Muscle layer of colon (tissue), 2 donors: ENCODE measurements at regions not wholly inside any gene's neighbourhood (a gene's known extent, or its start where the extent isn't known, plus 50 kb on each side); places are given as distances from the start of the nearest gene placed in this dataset.
"Not testable (repeated sequence)": the region's sequence is repeated elsewhere in the genome, so short reads cannot be mapped to it uniquely, and the experiment has no call there.

Experiments used
- H3K27ac ChIP-seq: one replicate; pipeline ENCODE4 v1.7.0; 2013; ENCODE audit warnings: low read depth, mild to moderate bottlenecking, low read length, moderate library complexity
- H3K27me3 ChIP-seq, 2 donors: one replicate each; pipeline ENCODE4 v1.7.0; 2013; ENCODE audit warnings: low read length in 2 of 2, mild to moderate bottlenecking in 2 of 2; ENCODE audit not compliant: insufficient read depth in 2 of 2, control insufficient read depth in 1 of 2
- H3K36me3 ChIP-seq: one replicate; pipeline ENCODE4 v1.7.0; 2013; ENCODE audit warnings: mild to moderate bottlenecking, low read length; ENCODE audit not compliant: insufficient read depth
- H3K4me1 ChIP-seq: one replicate; pipeline ENCODE4 v1.7.0; 2013; ENCODE audit warnings: mild to moderate bottlenecking, low read length; ENCODE audit not compliant: insufficient read depth
- H3K4me3 ChIP-seq, 2 donors: one replicate each; pipeline ENCODE4 v1.7.0; 2013; ENCODE audit warnings: low read length in 2 of 2, low read depth in 1 of 2, mild to moderate bottlenecking in 1 of 2, moderate library complexity in 1 of 2
- H3K9ac ChIP-seq: one replicate; pipeline ENCODE4 v1.7.0; 2013; ENCODE audit warnings: low read length
- H3K9me3 ChIP-seq: one replicate; pipeline ENCODE4 v1.7.0; 2013; ENCODE audit warnings: mild to moderate bottlenecking, low read length
- donor health status: abdominal sarcoma.
- donor health status: Adenocarcinoma of cecum.

- Histone ChIP-seq H3K9ac (no peak overlapping the region), H3K27ac (no peak overlapping the region), H3K4me1 (no peaks in the 10 kb centered on the region), H3K4me3 (no peak overlapping the region), H3K27me3 (no peaks in the 10 kb centered on the region), H3K36me3 (no peaks in the 10 kb centered on the region), H3K9me3 (no peaks in the 10 kb centered on the region)
These were observed 341.8 kb downstream of the TCERG1L start for GRCh38 chr10:130969700-130970099.

- Histone ChIP-seq H3K4me3 (no peak overlapping the region), H3K36me3 (no peaks in the 10 kb centered on the region), H3K4me1 (no peaks in the 10 kb centered on the region), H3K9me3 (no peaks in the 10 kb centered on the region), H3K9ac (no peak overlapping the region), H3K27ac (no peak overlapping the region), H3K27me3 (no peaks in the 10 kb centered on the region)
These were observed 341.0 kb downstream of the TCERG1L start for GRCh38 chr10:130970341-130971122.

- no peaks in the 10 kb centered on the region for H3K36me3 ChIP-seq
- no peaks in the 10 kb centered on the region for H3K9me3 ChIP-seq
- H3K4me3 ChIP-seq, result no peak overlapping the region
- no peak overlapping the region for H3K9ac ChIP-seq
- H3K27me3 ChIP-seq, result no peaks in the 10 kb centered on the region
- H3K4me1 ChIP-seq, result no peaks in the 10 kb centered on the region
- no peak overlapping the region for H3K27ac ChIP-seq
These were observed 340.4 kb downstream of the TCERG1L start for GRCh38 chr10:130971123-130971435.

GRCh38 chr10:130973127-130973839 lies 338.2 kb downstream of the TCERG1L start:
- Histone ChIP-seq H3K4me3 (no peak overlapping the region), H3K9ac (no peak overlapping the region), H3K27ac (no peak overlapping the region), H3K36me3 (no peaks in the 10 kb centered on the region), H3K4me1 (no peaks in the 10 kb centered on the region), H3K27me3 (no peaks in the 10 kb centered on the region), H3K9me3 (no peaks in the 10 kb centered on the region)

GRCh38 chr10:130974166-130974565 lies 337.4 kb downstream of the TCERG1L start:
- Histone ChIP-seq H3K4me3 (no peak overlapping the region), H3K9ac (no peak overlapping the region), H3K27me3 (no peaks in the 10 kb centered on the region), H3K27ac (no peak overlapping the region), H3K36me3 (no peaks in the 10 kb centered on the region), H3K4me1 (no peaks in the 10 kb centered on the region), H3K9me3 (no peaks in the 10 kb centered on the region)

GRCh38 chr10:130975351-130975750 lies 336.2 kb downstream of the TCERG1L start:
- not testable (repeated sequence) for H3K4me1 ChIP-seq, H3K27me3 ChIP-seq, H3K27ac ChIP-seq, H3K9me3 ChIP-seq, H3K36me3 ChIP-seq, H3K4me3 ChIP-seq, H3K9ac ChIP-seq

- Histone ChIP-seq H3K4me1 (no peaks in the 10 kb centered on the region), H3K9ac (no peak overlapping the region), H3K36me3 (no peaks in the 10 kb centered on the region), H3K4me3 (no peak overlapping the region), H3K27me3 (no peaks in the 10 kb centered on the region), H3K27ac (no peak overlapping the region), H3K9me3 (no peaks in the 10 kb centered on the region)
These were observed 328.7 kb downstream of the TCERG1L start for GRCh38 chr10:130982802-130983201.

- H3K36me3 ChIP-seq, result no peaks in the 10 kb centered on the region
- H3K9ac ChIP-seq, result no peak overlapping the region
- H3K27me3 ChIP-seq, result no peaks in the 10 kb centered on the region
- H3K4me3 ChIP-seq, result no peak overlapping the region
- no peaks in the 10 kb centered on the region for H3K4me1 ChIP-seq
- H3K27ac ChIP-seq, result no peak overlapping the region
- H3K9me3 ChIP-seq, result no peaks in the 10 kb centered on the region
These were observed 327.8 kb downstream of the TCERG1L start for GRCh38 chr10:130983749-130984148.

GRCh38 chr10:130984686-130985085 lies 326.8 kb downstream of the TCERG1L start:
- no peak overlapping the region for H3K27ac ChIP-seq
- H3K4me3 ChIP-seq, result no peak overlapping the region
- no peak overlapping the region for H3K9ac ChIP-seq
- no peaks in the 10 kb centered on the region for H3K9me3 ChIP-seq
- no peaks in the 10 kb centered on the region for H3K4me1 ChIP-seq
- no peaks in the 10 kb centered on the region for H3K36me3 ChIP-seq
- no peaks in the 10 kb centered on the region for H3K27me3 ChIP-seq

GRCh38 chr10:130985158-130985753 lies 326.3 kb downstream of the TCERG1L start:
- no peak overlapping the region for H3K27ac ChIP-seq
- no peaks in the 10 kb centered on the region for H3K9me3 ChIP-seq
- no peaks in the 10 kb centered on the region for H3K4me1 ChIP-seq
- no peak overlapping the region for H3K4me3 ChIP-seq
- H3K27me3 ChIP-seq, result no peaks in the 10 kb centered on the region
- H3K9ac ChIP-seq, result no peak overlapping the region
- no peaks in the 10 kb centered on the region for H3K36me3 ChIP-seq

- H3K4me1 ChIP-seq, result no peaks in the 10 kb centered on the region
- H3K36me3 ChIP-seq, result no peaks in the 10 kb centered on the region
- no peaks in the 10 kb centered on the region for H3K27me3 ChIP-seq
- no peak overlapping the region for H3K9ac ChIP-seq
- H3K27ac ChIP-seq, result no peak overlapping the region
- H3K4me3 ChIP-seq, result no peak overlapping the region
- H3K9me3 ChIP-seq, result no peaks in the 10 kb centered on the region
These were observed 324.7 kb downstream of the TCERG1L start for GRCh38 chr10:130986846-130987245.
